Trophoblast cell (in vitro differentiated cells and primary cell): ENCODE measurements at regions not wholly inside any gene's neighbourhood (a gene's known extent, or its start where the extent isn't known, plus 50 kb on each side); places are given as distances from the start of the nearest gene placed in this dataset.

ENCODE experiments used
- DNase-seq, 2 donors: peaks; one replicate each; pipeline ENCODE4 v3.0.0-alpha.2; 2016
- H2AFZ ChIP-seq: 2 replicates; pipeline ENCODE4 v1.6.1; 2013; ENCODE audit warnings: low read length, moderate library complexity, mild to moderate bottlenecking; ENCODE audit not compliant: insufficient read depth, poor library complexity
- H2AK5ac ChIP-seq: 2 replicates; pipeline ENCODE4 v1.6.1; 2013; ENCODE audit warnings: mild to moderate bottlenecking, low read length
- H2BK120ac ChIP-seq: 2 replicates; pipeline ENCODE4 v1.6.1; 2013; ENCODE audit warnings: low read length, mild to moderate bottlenecking, moderate library complexity; ENCODE audit not compliant: insufficient read depth, poor library complexity
- H2BK12ac ChIP-seq: 2 replicates; pipeline ENCODE4 v1.6.1; 2013; ENCODE audit warnings: mild to moderate bottlenecking, low read length, moderate library complexity
- H2BK5ac ChIP-seq: 2 replicates; pipeline ENCODE4 v1.6.1; 2013; ENCODE audit warnings: low read length, low read depth, moderate library complexity, mild to moderate bottlenecking; ENCODE audit not compliant: poor library complexity
- H3K14ac ChIP-seq: 2 replicates; pipeline ENCODE4 v1.6.1; 2013; ENCODE audit warnings: mild to moderate bottlenecking, low read length
- H3K18ac ChIP-seq: 2 replicates; pipeline ENCODE4 v1.6.1; 2013; ENCODE audit warnings: mild to moderate bottlenecking, low read length
- H3K23ac ChIP-seq: 2 replicates; pipeline ENCODE4 v1.6.1; 2013; ENCODE audit warnings: low read length
- H3K27ac ChIP-seq: 2 replicates; pipeline ENCODE4 v1.5.1; 2013; ENCODE audit warnings: low read depth, mild to moderate bottlenecking, inconsistent platforms, low read length, moderate library complexity
- H3K27me3 ChIP-seq: 2 replicates; pipeline ENCODE4 v1.6.1; 2013; ENCODE audit warnings: inconsistent platforms, mild to moderate bottlenecking, low read length, moderate library complexity; ENCODE audit not compliant: insufficient read depth
- H3K36me3 ChIP-seq, 2 experiments: 1 replicate in 1 of 2; 2 replicates in 1 of 2; pipeline ENCODE4 v1.6.1; 2013; ENCODE audit warnings: low read length in 2 of 2, mild to moderate bottlenecking in 2 of 2, moderate library complexity in 1 of 2; ENCODE audit not compliant: insufficient read depth in 2 of 2, control insufficient read depth in 1 of 2
- H3K4ac ChIP-seq: 2 replicates; pipeline ENCODE4 v1.6.1; 2013; ENCODE audit warnings: low read depth, mild to moderate bottlenecking, low read length, moderate library complexity
- H3K4me1 ChIP-seq, 2 experiments: 1 replicate in 1 of 2; 2 replicates in 1 of 2; pipeline ENCODE4 v1.6.1; 2013; ENCODE audit warnings: low read length in 2 of 2, mild to moderate bottlenecking in 2 of 2, moderate library complexity in 1 of 2; ENCODE audit not compliant: insufficient read depth in 2 of 2, control insufficient read depth in 1 of 2
- H3K4me2 ChIP-seq: 2 replicates; pipeline ENCODE4 v1.6.1; 2013; ENCODE audit warnings: inconsistent platforms, mild to moderate bottlenecking, low read length, moderate library complexity
- H3K4me3 ChIP-seq: 2 replicates; pipeline ENCODE4 v1.5.1; 2013; ENCODE audit warnings: mild to moderate bottlenecking, low read depth, low read length, inconsistent platforms
- H3K79me1 ChIP-seq: one replicate; pipeline ENCODE4 v1.6.1; 2013; ENCODE audit warnings: low read length
- H3K79me2 ChIP-seq: 2 replicates; pipeline ENCODE4 v1.6.1; 2013; ENCODE audit warnings: low read length, mild to moderate bottlenecking; ENCODE audit not compliant: control insufficient read depth, insufficient read depth, poor library complexity
- H3K9ac ChIP-seq: 2 replicates; pipeline ENCODE4 v1.6.1; 2013; ENCODE audit warnings: mild to moderate bottlenecking, low read length
- H3K9me3 ChIP-seq: 2 replicates; pipeline ENCODE4 v1.6.1; 2013; ENCODE audit warnings: low read depth, mild to moderate bottlenecking, control low read depth, inconsistent platforms, low read length; ENCODE audit not compliant: insufficient read depth
- H4K12ac ChIP-seq: 2 replicates; pipeline ENCODE4 v1.6.1; 2013; ENCODE audit warnings: low read depth, mild to moderate bottlenecking, low read length, moderate library complexity
- H4K8ac ChIP-seq: 2 replicates; pipeline ENCODE4 v1.6.1; 2013; ENCODE audit warnings: low read depth, mild to moderate bottlenecking, low read length, moderate library complexity
- H4K91ac ChIP-seq: one replicate; pipeline ENCODE4 v1.6.1; 2013; ENCODE audit warnings: low read depth, mild to moderate bottlenecking, low read length, moderate library complexity
- WGBS: extraction: QIAGEN DNeasy Blood & Tissue Kit; methylation state at CpG from one replicate; pipeline ENCODE4 v1.1.7; 2013; ENCODE audit warnings: missing lambda C conversion rate; ENCODE audit not compliant: insufficient read length, insufficient coverage; ENCODE audit errors: extremely low coverage; 5-methylcytosine and 5-hydroxymethylcytosine counted together

- Histone ChIP-seq H3K18ac (no peak overlapping the region), H2BK12ac (no peak overlapping the region), H2AFZ (no peak overlapping the region), H3K27ac (no peak overlapping the region), H2BK120ac (no peak overlapping the region), H3K4me2 (no peak overlapping the region), H3K27me3 (no peaks in the 10 kb centered on the region), H3K14ac (no peak overlapping the region), H3K36me3 (no peaks in the 10 kb centered on the region), H3K9me3 (peaks cover 7% of the 10 kb centered on the region), H3K79me1 (peaks cover 1% of the 10 kb centered on the region), H2BK5ac (no peak overlapping the region), H3K79me2 (no peaks in the 10 kb centered on the region), H3K4me1 (no peaks in the 10 kb centered on the region), H3K4ac (no peak overlapping the region), H4K12ac (no peak overlapping the region), H2AK5ac (no peak overlapping the region), H4K91ac (no peak overlapping the region), H4K8ac (no peak overlapping the region), H3K23ac (no peak overlapping the region), H3K4me3 (no peak overlapping the region), H3K9ac (no peak overlapping the region)
- WGBS = no CpG with 5 or more reads among the region's 3 CpGs
- DNase-seq = no peak
Observed at GRCh38 chr10:111485767-111486166, 408.9 kb downstream of the ADRA2A start.

GRCh38 chr10:111486346-111486745 is 409.5 kb downstream of the ADRA2A start:
- H3K27me3 ChIP-seq = no peaks in the 10 kb centered on the region

GRCh38 chr10:111488668-111489067 is 411.8 kb downstream of the ADRA2A start:
- Histone ChIP-seq H4K91ac (no peak overlapping the region), H3K4me1 (no peaks in the 10 kb centered on the region), H3K4me3 (peak overlapping the region; percentile 26), H3K27ac (no peak overlapping the region), H4K8ac (no peak overlapping the region), H2BK5ac (no peak overlapping the region), H3K14ac (no peak overlapping the region), H3K4ac (no peak overlapping the region), H2AK5ac (no peak overlapping the region), H2AFZ (no peak overlapping the region), H3K36me3 (no peaks in the 10 kb centered on the region), H3K9ac (no peak overlapping the region), H2BK12ac (no peak overlapping the region), H3K79me1 (no peaks in the 10 kb centered on the region), H4K12ac (no peak overlapping the region), H3K27me3 (no peaks in the 10 kb centered on the region), H3K79me2 (no peaks in the 10 kb centered on the region), H3K4me2 (no peak overlapping the region), H2BK120ac (no peak overlapping the region), H3K9me3 (peaks cover 13% of the 10 kb centered on the region), H3K23ac (no peak overlapping the region), H3K18ac (no peak overlapping the region)
- WGBS = no CpG with 5 or more reads among the region's 2 CpGs
- no peak for DNase-seq

More at GRCh38 chr10:111486346-111486745, 409.5 kb downstream of the ADRA2A start:
- Histone ChIP-seq H4K8ac (no peak overlapping the region), H3K9me3 (peaks cover 7% of the 10 kb centered on the region), H3K79me2 (no peaks in the 10 kb centered on the region), H3K4me1 (no peaks in the 10 kb centered on the region), H3K27ac (no peak overlapping the region), H3K9ac (no peak overlapping the region), H3K4ac (no peak overlapping the region), H2BK120ac (no peak overlapping the region), H2BK5ac (no peak overlapping the region), H3K79me1 (no peaks in the 10 kb centered on the region), H4K91ac (no peak overlapping the region), H3K14ac (no peak overlapping the region), H3K18ac (no peak overlapping the region), H3K4me2 (no peak overlapping the region), H3K36me3 (no peaks in the 10 kb centered on the region), H3K23ac (no peak overlapping the region), H2AK5ac (no peak overlapping the region), H4K12ac (no peak overlapping the region), H3K4me3 (no peak overlapping the region), H2BK12ac (no peak overlapping the region), H2AFZ (no peak overlapping the region)
- no peak for DNase-seq
- no CpG with 5 or more reads among the region's 1 CpG for WGBS

GRCh38 chr10:111491154-111491553 is 414.3 kb downstream of the ADRA2A start:
- no peak overlapping the region for H4K12ac ChIP-seq
- H3K27ac ChIP-seq = no peak overlapping the region
- no peak overlapping the region for H3K4ac ChIP-seq
- no peak overlapping the region for H4K91ac ChIP-seq
- no peak overlapping the region for H3K4me3 ChIP-seq
- no peaks in the 10 kb centered on the region for H3K79me1 ChIP-seq
- no peaks in the 10 kb centered on the region for H3K36me3 ChIP-seq
- H4K8ac ChIP-seq = no peak overlapping the region
- no peak overlapping the region for H2BK120ac ChIP-seq
- H3K18ac ChIP-seq = no peak overlapping the region
- no peak overlapping the region for H3K9ac ChIP-seq
- no peak overlapping the region for H2BK12ac ChIP-seq
- DNase-seq = no peak
- H3K9me3 ChIP-seq = peaks cover 13% of the 10 kb centered on the region
- H3K79me2 ChIP-seq = no peaks in the 10 kb centered on the region
- no CpG with 5 or more reads among the region's 1 CpG for WGBS
- H3K4me1 ChIP-seq = no peaks in the 10 kb centered on the region
- no peak overlapping the region for H2AK5ac ChIP-seq
- H3K14ac ChIP-seq = no peak overlapping the region
- no peak overlapping the region for H2BK5ac ChIP-seq
- no peak overlapping the region for H3K4me2 ChIP-seq
- H3K27me3 ChIP-seq = no peaks in the 10 kb centered on the region
- no peak overlapping the region for H3K23ac ChIP-seq
- no peak overlapping the region for H2AFZ ChIP-seq
